HepG2 (cell line): ENCODE measurements at regions not wholly inside any gene's neighbourhood (a gene's known extent, or its start where the extent isn't known, plus 50 kb on each side); places are given as distances from the start of the nearest gene placed in this dataset.
"Not testable (repeated sequence)": the region's sequence is repeated elsewhere in the genome, so short reads cannot be mapped to it uniquely, and the experiment has no call there.

Experiments used
- ATAC-seq: fragments of 200-7000 bp; cut with Tn5 transposase; 3 replicates; pipeline ENCODE4 v1.9.1; 2020; ENCODE audit warnings: mild to moderate bottlenecking, moderate library complexity
- BruUV-seq: library from RNA; stranded (reverse); fragments of 400-500 nt; replicated peaks from 2 replicates; lab custom pipeline; 2021; lab: Mats Ljungman, UMichigan
- CTCF ChIA-PET: fragments of 300-600 bp; formaldehyde crosslinking; extraction: SDS; loops from one replicate; lab custom pipeline; 2021; ENCODE audit warnings: low total read pairs, inconsistent platforms, low intra/inter-chr PET ratio; lab: Yijun Ruan, JAX
- POLR2A ChIA-PET: fragments of 350-600 bp; sonication (Branson Sonifier 250); formaldehyde crosslinking; loops from one replicate; lab custom pipeline; 2020; ENCODE audit warnings: antibody characterized with exemption, inconsistent platforms; lab: Yijun Ruan, JAX
- DNase-seq: peaks from one replicate; pipeline ENCODE4 v3.0.0-alpha.2; 2015; ENCODE audit warnings: low spot score
- FAIRE-seq: peaks from 3 replicates; lab custom pipeline; 2011; peaks lifted over from hg19 to GRCh38; lab: Jason Lieb, UNC
- H2AFZ ChIP-seq: one replicate; pipeline ENCODE4 v1.6.1; 2011; ENCODE audit warnings: low read length, inconsistent platforms
- H3K27ac ChIP-seq: fragments of 300-600 bp; 3 replicates; pipeline ENCODE4 v1.8.0; 2011; ENCODE audit warnings: mixed run types, mild to moderate bottlenecking, mixed read lengths, low read length, inconsistent platforms; ENCODE audit not compliant: insufficient read depth; ENCODE audit errors: extremely low read length
- H3K27me3 ChIP-seq, 2 experiments: fragments of 200-600 bp in 1 of 2; 2 replicates in 1 of 2; 3 replicates in 1 of 2; pipeline versions ENCODE4 v1.6.0 to v1.8.0; 2011; ENCODE audit warnings: low read length in 2 of 2, mild to moderate bottlenecking in 2 of 2, moderate library complexity in 2 of 2, inconsistent platforms in 1 of 2; ENCODE audit not compliant: insufficient read depth in 2 of 2, control insufficient read depth in 1 of 2
- H3K36me3 ChIP-seq, 2 experiments: fragments of 200-600 bp in 1 of 2; replicated peaks in 1 of 2; 2 replicates in 1 of 2; 3 replicates in 1 of 2; pipeline versions ENCODE4 v1.5.1 to v1.8.0; 2011; ENCODE audit warnings: low read length in 2 of 2, inconsistent platforms in 1 of 2; ENCODE audit not compliant: insufficient read depth in 2 of 2, control insufficient read depth in 1 of 2
- H3K4me1 ChIP-seq: 2 replicates; pipeline ENCODE4 v1.5.1; 2012; ENCODE audit warnings: low read length, inconsistent platforms; ENCODE audit not compliant: insufficient read depth
- H3K4me2 ChIP-seq: 2 replicates; pipeline ENCODE4 v1.6.0; 2011; ENCODE audit warnings: low read depth, low read length, inconsistent platforms
- H3K4me3 ChIP-seq, 3 experiments: fragments of 200-600 bp in 1 of 3; sonication (generic), shearing (Covaris generic) in 1 of 3; replicated peaks in 1 of 3; 2 replicates each; pipeline ENCODE4 v1.5.1; 2011 to 2016; ENCODE audit warnings: low read length in 3 of 3, inconsistent platforms in 2 of 3, low read depth in 2 of 3, mild to moderate bottlenecking in 2 of 3, control low read depth in 1 of 3, mixed read lengths in 1 of 3; ENCODE audit not compliant: insufficient read depth in 1 of 3
- H3K79me2 ChIP-seq: one replicate; pipeline ENCODE4 v1.6.1; 2011; ENCODE audit warnings: low read length, inconsistent platforms; ENCODE audit not compliant: insufficient read depth
- H3K9ac ChIP-seq: 2 replicates; pipeline ENCODE4 v1.6.0; 2011; ENCODE audit warnings: mild to moderate bottlenecking, low read depth, low read length, inconsistent platforms; ENCODE audit not compliant: insufficient read depth
- H3K9me3 ChIP-seq: 2 replicates; pipeline ENCODE4 v1.5.1; 2012; ENCODE audit warnings: mild to moderate bottlenecking, low read length
- H4K20me1 ChIP-seq: 2 replicates; pipeline ENCODE4 v1.6.0; 2011; ENCODE audit warnings: inconsistent platforms, mild to moderate bottlenecking, low read length, moderate library complexity; ENCODE audit not compliant: insufficient read depth
- CENPX ChIP-seq: sonication (generic); formaldehyde crosslinking; IDR thresholded peaks from 2 replicates; pipeline ENCODE4 v1.9.0; 2021; ENCODE audit warnings: mild to moderate bottlenecking, missing genetic modification reagents, moderate library complexity
- CREM ChIP-seq, 2 experiments: sonication (generic) in 1 of 2; formaldehyde crosslinking in 1 of 2; IDR thresholded peaks; 2 replicates each; pipeline versions ENCODE4 v1.4.0 to v1.6.1; 2016 to 2020; ENCODE audit warnings: antibody characterized with exemption in 1 of 2, mild to moderate bottlenecking in 1 of 2, missing genetic modification reagents in 1 of 2
- EEA1 ChIP-seq: sonication (generic); formaldehyde crosslinking; IDR thresholded peaks from 2 replicates; pipeline ENCODE4 v1.5.1; 2020; ENCODE audit warnings: mild to moderate bottlenecking, missing genetic modification reagents, borderline replicate concordance
- TOE1 ChIP-seq: sonication (generic); formaldehyde crosslinking; IDR thresholded peaks from 2 replicates; pipeline ENCODE4 v1.4.0; 2020; ENCODE audit warnings: mild to moderate bottlenecking, missing genetic modification reagents
- ZNF660 ChIP-seq: sonication (generic); formaldehyde crosslinking; IDR thresholded peaks from 2 replicates; pipeline ENCODE4 v1.5.1; 2020; ENCODE audit warnings: mild to moderate bottlenecking, low read depth, missing genetic modification reagents, borderline replicate concordance
- WGBS: methylation state at CpG from one replicate; pipeline ENCODE4 v1.1.6; 2017; ENCODE audit warnings: low lambda C conversion rate; 5-methylcytosine and 5-hydroxymethylcytosine counted together
- in situ Hi-C: cut with HindIII; loops from 2 replicates; pipeline ENCODE4 v1.10.0; 2017; ENCODE audit warnings: low pct_unique_long_range_greater_than_20kb; ENCODE audit not compliant: extremely low pct_ligation_motif_present
- intact Hi-C: fragments of 100-400 bp; cut with micrococcal nuclease; formaldehyde crosslinking; loops from one replicate; pipeline ENCODE4 v1.10.0; 2022; ENCODE audit not compliant: unreplicated experiment
- TF ChIP-seq, protein P1 (sequence below): IDR thresholded peaks from 2 replicates; pipeline ENCODE4 v1.4.0; 2020; ENCODE audit warnings: mild to moderate bottlenecking, missing genetic modification reagents

DNA sequence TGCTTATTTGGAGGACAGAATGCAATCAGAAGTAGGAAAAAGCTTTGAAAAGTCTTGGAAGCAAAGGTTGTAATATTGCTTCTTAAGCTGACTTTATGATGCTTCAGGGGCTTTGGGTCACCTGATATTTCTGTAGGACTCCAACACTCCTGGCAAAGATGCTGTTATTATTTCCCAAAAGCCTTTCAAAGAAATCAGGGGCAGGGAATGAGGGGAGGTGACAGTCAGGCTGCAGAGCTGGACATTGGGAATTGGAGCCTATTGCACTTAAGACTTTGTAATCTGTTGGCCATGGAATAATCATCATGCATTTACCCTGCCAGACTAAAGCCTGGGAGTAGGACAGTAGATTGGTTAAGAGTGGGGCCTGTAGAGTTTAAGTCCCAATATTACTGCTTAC is 168.3 kb upstream of the IL12B start (continued):
- TF ChIP-seq CREM (IDR thresholded peaks at IDR 0.05) (no peak), CREM (CRISPR knock-in tag; IDR thresholded peaks at IDR 0.05) (no peak), ZNF660 (no peak), TOE1 (CRISPR knock-in tag) (no peak), EEA1 (no peak), CENPX (CRISPR knock-in tag) (no peak)
- TF ChIP-seq, protein P1, sequence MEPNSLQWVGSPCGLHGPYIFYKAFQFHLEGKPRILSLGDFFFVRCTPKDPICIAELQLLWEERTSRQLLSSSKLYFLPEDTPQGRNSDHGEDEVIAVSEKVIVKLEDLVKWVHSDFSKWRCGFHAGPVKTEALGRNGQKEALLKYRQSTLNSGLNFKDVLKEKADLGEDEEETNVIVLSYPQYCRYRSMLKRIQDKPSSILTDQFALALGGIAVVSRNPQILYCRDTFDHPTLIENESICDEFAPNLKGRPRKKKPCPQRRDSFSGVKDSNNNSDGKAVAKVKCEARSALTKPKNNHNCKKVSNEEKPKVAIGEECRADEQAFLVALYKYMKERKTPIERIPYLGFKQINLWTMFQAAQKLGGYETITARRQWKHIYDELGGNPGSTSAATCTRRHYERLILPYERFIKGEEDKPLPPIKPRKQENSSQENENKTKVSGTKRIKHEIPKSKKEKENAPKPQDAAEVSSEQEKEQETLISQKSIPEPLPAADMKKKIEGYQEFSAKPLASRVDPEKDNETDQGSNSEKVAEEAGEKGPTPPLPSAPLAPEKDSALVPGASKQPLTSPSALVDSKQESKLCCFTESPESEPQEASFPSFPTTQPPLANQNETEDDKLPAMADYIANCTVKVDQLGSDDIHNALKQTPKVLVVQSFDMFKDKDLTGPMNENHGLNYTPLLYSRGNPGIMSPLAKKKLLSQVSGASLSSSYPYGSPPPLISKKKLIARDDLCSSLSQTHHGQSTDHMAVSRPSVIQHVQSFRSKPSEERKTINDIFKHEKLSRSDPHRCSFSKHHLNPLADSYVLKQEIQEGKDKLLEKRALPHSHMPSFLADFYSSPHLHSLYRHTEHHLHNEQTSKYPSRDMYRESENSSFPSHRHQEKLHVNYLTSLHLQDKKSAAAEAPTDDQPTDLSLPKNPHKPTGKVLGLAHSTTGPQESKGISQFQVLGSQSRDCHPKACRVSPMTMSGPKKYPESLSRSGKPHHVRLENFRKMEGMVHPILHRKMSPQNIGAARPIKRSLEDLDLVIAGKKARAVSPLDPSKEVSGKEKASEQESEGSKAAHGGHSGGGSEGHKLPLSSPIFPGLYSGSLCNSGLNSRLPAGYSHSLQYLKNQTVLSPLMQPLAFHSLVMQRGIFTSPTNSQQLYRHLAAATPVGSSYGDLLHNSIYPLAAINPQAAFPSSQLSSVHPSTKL, result no peak

DNA sequence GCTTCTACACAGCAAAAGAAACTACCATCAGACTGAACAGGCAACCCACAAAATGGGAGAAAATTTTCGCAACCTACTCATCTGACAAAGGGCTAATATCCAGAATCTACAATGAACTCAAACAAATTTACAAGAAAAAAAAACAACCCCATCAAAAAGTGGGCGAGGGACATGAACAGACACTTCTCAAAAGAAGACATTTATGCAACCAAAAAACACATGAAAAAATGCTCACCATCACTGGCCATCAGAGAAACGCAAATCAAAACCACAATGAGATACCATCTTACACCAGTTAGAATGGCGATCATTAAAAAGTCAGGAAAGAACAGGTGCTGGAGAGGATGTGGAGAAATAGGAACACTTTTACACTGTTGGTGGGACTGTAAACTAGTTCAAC is 171.8 kb upstream of the IL12B start:
- H3K4me2 ChIP-seq, result not testable (repeated sequence)

More for the DNA sequence above, 171.8 kb upstream of the IL12B start:
- H2AFZ ChIP-seq, intact Hi-C loops, H3K4me3 ChIP-seq, H3K36me3 ChIP-seq, H3K4me1 ChIP-seq, H3K79me2 ChIP-seq, FAIRE-seq, H3K27me3 ChIP-seq, POLR2A ChIA-PET, H3K27ac ChIP-seq, DNase-seq, H3K9me3 ChIP-seq, CTCF ChIA-PET, BruUV-seq, H4K20me1 ChIP-seq, in situ Hi-C loops, ATAC-seq, H3K9ac ChIP-seq: not testable (repeated sequence)
- 16% methylated on average over 4 of the region's 4 CpGs for WGBS
